K562 (cell line): ENCODE measurements at regions not wholly inside any gene's neighbourhood (a gene's known extent, or its start where the extent isn't known, plus 50 kb on each side); places are given as distances from the start of the nearest gene placed in this dataset.

Experiments
- ATAC-seq: fragments of 200-7000 bp; cut with Tn5 transposase; 3 replicates; pipeline ENCODE4 v1.9.1; 2020; ENCODE audit warnings: moderate library complexity
- BruUV-seq: library from RNA; stranded (reverse); fragments of 400-500 nt; replicated peaks from 2 replicates; lab custom pipeline; 2021; lab: Mats Ljungman, UMichigan
- CTCF ChIA-PET: fragments of 300-600 bp; formaldehyde crosslinking; extraction: SDS; loops from one replicate; lab custom pipeline; 2021; ENCODE audit warnings: low intra/inter-chr PET ratio; lab: Yijun Ruan, JAX
- POLR2A ChIA-PET: fragments of 300-600, 350-650 bp; sonication (Branson Sonifier 250); formaldehyde crosslinking; extraction: SDS; loops from one replicate; lab custom pipeline; 2021; ENCODE audit warnings: antibody characterized with exemption, inconsistent platforms; lab: Yijun Ruan, JAX
- DNase-seq, 4 experiments: peaks; one replicate each; pipeline versions ENCODE4 v3.0.0 to v3.0.0-alpha.2; 2011 to 2018; ENCODE audit warnings: low spot score in 3 of 4, mixed read lengths in 3 of 4; ENCODE audit errors: extremely low read depth in 1 of 4
- FAIRE-seq: peaks from 2 replicates; lab custom pipeline; 2011; peaks lifted over from hg19 to GRCh38; lab: Jason Lieb, UNC
- H2AFZ ChIP-seq: 2 replicates; pipeline ENCODE4 v1.6.0; 2011; ENCODE audit warnings: low read depth, low read length, control low read depth, inconsistent platforms
- H3K27ac ChIP-seq: fragments of 200-600 bp; 3 replicates; pipeline ENCODE4 v1.8.0; 2011; ENCODE audit warnings: low read depth, mild to moderate bottlenecking, control low read depth, inconsistent platforms, low read length, moderate library complexity, mixed read lengths; ENCODE audit errors: extremely low read depth
- H3K27me3 ChIP-seq, 2 experiments: fragments of 300-600 bp in 1 of 2; 2 replicates in 1 of 2; 3 replicates in 1 of 2; pipeline versions ENCODE4 v1.6.0 to v1.8.0; 2011; ENCODE audit warnings: inconsistent platforms in 2 of 2, low read length in 2 of 2, mild to moderate bottlenecking in 1 of 2, mixed read lengths in 1 of 2, moderate library complexity in 1 of 2; ENCODE audit not compliant: control insufficient read depth in 2 of 2, insufficient read depth in 2 of 2
- H3K36me3 ChIP-seq: fragments of 300-600 bp; 3 replicates; pipeline ENCODE4 v1.8.0; 2011; ENCODE audit warnings: mild to moderate bottlenecking, low read length, inconsistent platforms; ENCODE audit not compliant: control insufficient read depth, insufficient read depth
- H3K4me1 ChIP-seq, 2 experiments: fragments of 200-600 bp in 1 of 2; replicated peaks in 1 of 2; 2 replicates in 1 of 2; 3 replicates in 1 of 2; pipeline versions ENCODE4 v1.5.1 to v1.8.0; 2011; ENCODE audit warnings: inconsistent platforms in 2 of 2, low read length in 2 of 2, mild to moderate bottlenecking in 1 of 2, mixed read lengths in 1 of 2, moderate library complexity in 1 of 2; ENCODE audit not compliant: control insufficient read depth in 2 of 2, insufficient read depth in 2 of 2
- H3K4me2 ChIP-seq: 2 replicates; pipeline ENCODE4 v1.6.1; 2011; ENCODE audit warnings: low read length, control low read depth, inconsistent platforms, mixed read lengths; ENCODE audit not compliant: insufficient read depth
- H3K4me3 ChIP-seq: fragments of 200-600 bp; sonication (generic), shearing (Covaris generic); 2 replicates; pipeline ENCODE4 v1.5.1; 2016; ENCODE audit warnings: control low read depth, inconsistent platforms
- H3K79me2 ChIP-seq: fragments of 200-600 bp; 3 replicates; pipeline ENCODE4 v1.8.0; 2011; ENCODE audit warnings: low read length, inconsistent platforms; ENCODE audit not compliant: control insufficient read depth, insufficient read depth
- H3K9ac ChIP-seq, 2 experiments: 2 replicates each; pipeline versions ENCODE4 v1.6.0 to v1.6.1; 2011; ENCODE audit warnings: low read depth in 2 of 2, low read length in 2 of 2, control low read depth in 1 of 2, inconsistent platforms in 1 of 2, mild to moderate bottlenecking in 1 of 2, mixed read lengths in 1 of 2; ENCODE audit not compliant: insufficient read depth in 1 of 2
- H3K9me1 ChIP-seq: one replicate; pipeline ENCODE4 v1.6.0; 2011; ENCODE audit warnings: inconsistent platforms, mild to moderate bottlenecking, low read length, moderate library complexity; ENCODE audit not compliant: control insufficient read depth, insufficient read depth
- H3K9me3 ChIP-seq: replicated peaks from 2 replicates; pipeline ENCODE4 v1.5.1; 2011; ENCODE audit warnings: low read depth, low read length, inconsistent platforms; ENCODE audit not compliant: control insufficient read depth, insufficient read depth
- H4K20me1 ChIP-seq: replicated peaks from 2 replicates; pipeline ENCODE4 v1.6.1; 2011; ENCODE audit warnings: low read length, inconsistent platforms, mixed read lengths; ENCODE audit not compliant: control insufficient read depth, insufficient read depth
- ELF1 ChIP-seq: fragments of 200-800 bp; sonication (Bioruptor generic); IDR thresholded peaks from 2 replicates; pipeline ENCODE4 v1.6.1; 2016; ENCODE audit warnings: missing genetic modification characterization, missing compliant biosample characterization
- FOXM1 ChIP-seq, 2 experiments: fragments of 450-650 bp in 1 of 2; sonication (generic) in 1 of 2; formaldehyde crosslinking in 1 of 2; IDR thresholded peaks; 2 replicates each; pipeline versions ENCODE4 v1.6.1 to v1.9.0; 2017 to 2022; ENCODE audit warnings: low read depth in 2 of 2, mild to moderate bottlenecking in 2 of 2, missing genetic modification reagents in 1 of 2, moderate library complexity in 1 of 2
- GTF2E2 ChIP-seq: fragments of 200-800 bp; sonication (Bioruptor generic); IDR thresholded peaks from 2 replicates; pipeline ENCODE4 v1.6.1; 2016; ENCODE audit warnings: missing genetic modification characterization, missing compliant biosample characterization
- HNRNPL ChIP-seq: fragments of 200-400 bp; formaldehyde crosslinking; IDR thresholded peaks from 2 replicates; pipeline ENCODE4 v1.6.1; 2017; ENCODE audit warnings: low read depth, mild to moderate bottlenecking, low read length
- NCOR1 ChIP-seq: fragments of 450-650 bp; IDR thresholded peaks from 2 replicates; pipeline ENCODE4 v1.6.1; 2016; ENCODE audit warnings: mild to moderate bottlenecking, moderate library complexity
- PTBP1 ChIP-seq: fragments of 200-400 bp; formaldehyde crosslinking; IDR thresholded peaks from 2 replicates; pipeline ENCODE4 v1.6.1; 2017; ENCODE audit warnings: low read depth, low read length
- ZC3H8 ChIP-seq: fragments of 450-650 bp; IDR thresholded peaks from 2 replicates; pipeline ENCODE4 v1.6.1; 2017
- WGBS: fragments of 100-300 bp; shearing (Covaris generic); methylation state at CpG from one replicate; pipeline ENCODE4 v1.1.6; 2016; ENCODE audit warnings: low coverage, mixed read lengths; ENCODE audit not compliant: insufficient coverage; ENCODE audit errors: missing lambda C conversion rate; 5-methylcytosine and 5-hydroxymethylcytosine counted together
- in situ Hi-C: fragments of 300-500 bp; cut with MboI; formaldehyde crosslinking; loops from 4 replicates; pipeline ENCODE4 v1.15.0; 2018; ENCODE audit warnings: inconsistent platforms, mixed read lengths
- intact Hi-C: fragments of 100-400 bp; cut with micrococcal nuclease; formaldehyde crosslinking; loops from 2 replicates; pipeline ENCODE4 v1.14.2; 2022

DNA sequence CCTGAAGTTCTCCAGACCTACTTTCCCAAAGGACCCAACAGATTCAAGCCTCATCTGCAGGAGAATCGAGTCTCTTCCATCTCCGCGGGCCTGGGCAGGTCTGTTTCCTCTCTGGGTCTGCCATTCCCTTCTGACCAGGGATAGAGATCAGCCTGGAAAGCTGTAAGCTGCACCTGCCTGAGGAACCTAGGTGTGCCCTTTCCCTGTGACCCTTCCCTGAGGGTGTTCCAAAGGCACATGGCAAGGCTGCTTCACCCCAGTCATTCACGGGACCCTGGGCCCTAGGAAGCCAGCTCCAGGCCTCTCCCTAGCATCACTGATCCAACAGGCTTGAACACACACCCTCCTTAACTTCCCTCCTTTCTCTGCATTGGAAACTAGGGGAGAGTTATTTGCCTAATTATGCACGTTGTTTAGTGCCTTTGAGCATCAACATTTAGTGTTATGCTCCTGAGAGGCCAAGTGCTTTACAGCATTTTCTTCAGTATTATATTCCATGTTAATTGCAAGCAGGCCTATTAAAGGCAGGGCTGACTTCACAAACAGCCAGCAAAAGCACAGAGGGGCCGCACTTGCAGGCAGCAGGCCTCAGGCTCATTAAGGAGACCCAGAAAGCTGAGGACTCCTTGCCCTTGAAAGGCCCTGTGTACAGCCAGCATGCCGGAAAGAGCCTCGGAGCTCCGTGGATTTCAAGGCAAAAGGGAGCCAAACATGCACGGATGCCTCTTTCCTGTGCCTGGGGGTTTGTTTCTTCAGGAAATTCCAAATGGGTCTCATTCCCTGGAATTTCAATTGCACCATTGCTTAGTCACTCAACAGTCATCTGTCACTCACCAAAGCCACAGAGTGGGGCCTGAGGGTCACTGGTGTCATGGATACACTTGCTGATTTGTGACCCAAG lies 91.0 kb upstream of the FAM20C start:
- Histone ChIP-seq H3K9ac (no peak overlapping the region), H3K27me3 (peaks cover 10 to 22% of the 10 kb centered on the region in 2 experiments; a peak in 3 of 5 replicates)
- TF ChIP-seq HNRNPL: no peak
- no peak for TF ChIP-seq FOXM1 (IDR thresholded peaks at IDR 0.05; ENCODE audit: low read depth)
- no peak for TF ChIP-seq FOXM1 (CRISPR knock-in tag; IDR thresholded peaks at IDR 0.05; ENCODE audit: low read depth)
- TF ChIP-seq NCOR1: no peak
- TF ChIP-seq GTF2E2 (tag): no peak
- TF ChIP-seq ZC3H8: no peak
- TF ChIP-seq ELF1: no peak
- no peak for TF ChIP-seq PTBP1
- TF ChIP-seq, all 486 proteins: peak for 0
- no peaks in the 10 kb centered on the region for H3K4me1 ChIP-seq
- H3K4me2 ChIP-seq: no peak overlapping the region
- H4K20me1 ChIP-seq: no peaks in the 10 kb centered on the region
- H2AFZ ChIP-seq: no peak overlapping the region
- no peaks in the 10 kb centered on the region for H3K9me3 ChIP-seq
- no TSS peak for BruUV-seq
- H3K79me2 ChIP-seq: no peaks in the 10 kb centered on the region
- H3K9me1 ChIP-seq: no peaks in the 10 kb centered on the region
- ChIA-PET CTCF (no interaction called here), POLR2A (no interaction called here)
- H3K4me3 ChIP-seq: no peak overlapping the region
- ATAC-seq (no peak), FAIRE-seq (no peak), DNase-seq (no peak)
- intact Hi-C loops (no loop called here), in situ Hi-C loops (no loop called here)
- H3K36me3 ChIP-seq: no peaks in the 10 kb centered on the region
- no peak overlapping the region for H3K27ac ChIP-seq
- WGBS: 0% methylated on average over 10 of the region's 10 CpGs
